OCI-LY7 (cell line): ENCODE measurements at regions not wholly inside any gene's neighbourhood (a gene's known extent, or its start where the extent isn't known, plus 50 kb on each side); places are given as distances from the start of the nearest gene placed in this dataset.

Experiments
- EZH2phosphoT487 ChIP-seq: fragments of 200-600 bp; sonication (generic); IDR thresholded peaks from 2 replicates; pipeline ENCODE4 v1.6.1; 2018; ENCODE audit warnings: low read depth, borderline replicate concordance, mild to moderate bottlenecking, mixed run types, antibody characterized with exemption, low read length, moderate library complexity, mixed read lengths
- TF ChIP-seq, protein P1 (sequence below): fragments of 200-600 bp; sonication (generic); conservative IDR thresholded peaks from 2 replicates; pipeline ENCODE4 v1.5.1; 2014; ENCODE audit warnings: mild to moderate bottlenecking, antibody characterized with exemption, low read length, moderate library complexity, mixed read lengths

DNA sequence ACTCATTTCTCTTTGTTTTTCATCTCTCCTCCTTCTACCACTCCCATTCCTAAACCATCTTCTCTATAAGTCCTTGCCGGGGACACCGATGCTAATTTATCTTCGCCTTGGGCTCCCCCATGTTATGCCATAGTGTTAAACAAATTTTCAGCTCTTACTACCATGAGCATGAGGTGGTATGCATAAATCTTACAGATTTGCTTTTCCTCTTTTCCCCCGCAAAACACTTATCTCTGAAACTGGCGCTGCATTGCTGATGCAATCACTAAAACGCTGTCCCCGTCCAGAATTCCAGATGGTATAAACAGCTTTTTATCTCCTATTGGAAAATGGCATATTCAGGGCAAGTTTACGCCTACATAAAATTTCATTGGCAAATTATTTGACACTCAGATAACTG is 673.6 kb upstream of the CDH8 start:
- TF ChIP-seq, protein P1, sequence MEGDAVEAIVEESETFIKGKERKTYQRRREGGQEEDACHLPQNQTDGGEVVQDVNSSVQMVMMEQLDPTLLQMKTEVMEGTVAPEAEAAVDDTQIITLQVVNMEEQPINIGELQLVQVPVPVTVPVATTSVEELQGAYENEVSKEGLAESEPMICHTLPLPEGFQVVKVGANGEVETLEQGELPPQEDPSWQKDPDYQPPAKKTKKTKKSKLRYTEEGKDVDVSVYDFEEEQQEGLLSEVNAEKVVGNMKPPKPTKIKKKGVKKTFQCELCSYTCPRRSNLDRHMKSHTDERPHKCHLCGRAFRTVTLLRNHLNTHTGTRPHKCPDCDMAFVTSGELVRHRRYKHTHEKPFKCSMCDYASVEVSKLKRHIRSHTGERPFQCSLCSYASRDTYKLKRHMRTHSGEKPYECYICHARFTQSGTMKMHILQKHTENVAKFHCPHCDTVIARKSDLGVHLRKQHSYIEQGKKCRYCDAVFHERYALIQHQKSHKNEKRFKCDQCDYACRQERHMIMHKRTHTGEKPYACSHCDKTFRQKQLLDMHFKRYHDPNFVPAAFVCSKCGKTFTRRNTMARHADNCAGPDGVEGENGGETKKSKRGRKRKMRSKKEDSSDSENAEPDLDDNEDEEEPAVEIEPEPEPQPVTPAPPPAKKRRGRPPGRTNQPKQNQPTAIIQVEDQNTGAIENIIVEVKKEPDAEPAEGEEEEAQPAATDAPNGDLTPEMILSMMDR: no peak
- no peak for TF ChIP-seq EZH2phosphoT487
